HepG2 (cell line): ENCODE measurements at regions not wholly inside any gene's neighbourhood (a gene's known extent, or its start where the extent isn't known, plus 50 kb on each side); places are given as distances from the start of the nearest gene placed in this dataset.

Source experiments
- ATF3 ChIP-seq: sonication (generic); formaldehyde crosslinking; IDR thresholded peaks from 2 replicates; pipeline ENCODE4 v1.4.0; 2020; ENCODE audit warnings: missing genetic modification reagents
- BRF2 ChIP-seq: sonication (generic); formaldehyde crosslinking; IDR thresholded peaks from 2 replicates; pipeline ENCODE4 v1.8.1; 2022; ENCODE audit warnings: mild to moderate bottlenecking, missing genetic modification reagents
- CEBPG ChIP-seq: IDR thresholded peaks from 2 replicates; pipeline ENCODE4 v1.6.1; 2016
- FOXC1 ChIP-seq: sonication (generic); formaldehyde crosslinking; IDR thresholded peaks from 2 replicates; pipeline ENCODE4 v1.8.0; 2022; ENCODE audit warnings: mild to moderate bottlenecking, missing genetic modification reagents, borderline replicate concordance
- GPN1 ChIP-seq: sonication (generic); formaldehyde crosslinking; IDR thresholded peaks from 2 replicates; pipeline ENCODE4 v1.5.1; 2020; ENCODE audit warnings: missing genetic modification reagents, borderline replicate concordance
- HMG20A ChIP-seq: IDR thresholded peaks from 2 replicates; pipeline ENCODE4 v1.6.1; 2016; ENCODE audit warnings: borderline replicate concordance
- IKZF5 ChIP-seq: IDR thresholded peaks from 2 replicates; pipeline ENCODE4 v1.6.1; 2018; ENCODE audit warnings: missing genetic modification reagents, mild to moderate bottlenecking, missing compliant biosample characterization
- RXRB ChIP-seq: IDR thresholded peaks from 2 replicates; pipeline ENCODE4 v1.6.1; 2016; ENCODE audit warnings: borderline replicate concordance, missing genetic modification reagents, missing compliant biosample characterization
- SIX4 ChIP-seq: sonication (generic); formaldehyde crosslinking; IDR thresholded peaks from 2 replicates; pipeline ENCODE4 v1.4.0; 2020; ENCODE audit warnings: missing genetic modification reagents
- TCF7 ChIP-seq: sonication (generic); IDR thresholded peaks from 2 replicates; pipeline ENCODE4 v1.6.1; 2016; ENCODE audit warnings: antibody characterized with exemption, low read depth
- TFAP4 ChIP-seq: sonication (generic); IDR thresholded peaks from 2 replicates; pipeline ENCODE4 v1.6.1; 2016; ENCODE audit warnings: low read depth, borderline replicate concordance
- TSC22D2 ChIP-seq: sonication (generic); formaldehyde crosslinking; IDR thresholded peaks from 2 replicates; pipeline ENCODE4 v1.5.1; 2020; ENCODE audit warnings: missing genetic modification reagents, mild to moderate bottlenecking, borderline replicate concordance
- ZBTB20 ChIP-seq: sonication (generic); formaldehyde crosslinking; IDR thresholded peaks from 2 replicates; pipeline ENCODE4 v1.8.1; 2023; ENCODE audit warnings: missing genetic modification reagents, low read depth, mild to moderate bottlenecking, borderline replicate concordance
- ZFP36 ChIP-seq: fragments of 150-350 bp; IDR thresholded peaks from 2 replicates; pipeline ENCODE4 v1.6.1; 2018; ENCODE audit warnings: borderline replicate concordance, low read length, low read depth; ENCODE audit not compliant: partially characterized antibody
- ZNF136 ChIP-seq: sonication (generic); formaldehyde crosslinking; IDR thresholded peaks from 2 replicates; pipeline ENCODE4 v1.8.1; 2022; ENCODE audit warnings: low read depth, mild to moderate bottlenecking, moderate library complexity, missing genetic modification reagents
- ZNF224 ChIP-seq: sonication (generic); formaldehyde crosslinking; IDR thresholded peaks from 2 replicates; pipeline ENCODE4 v1.5.0; 2020; ENCODE audit warnings: mild to moderate bottlenecking, missing genetic modification reagents
- ZNF33B ChIP-seq: sonication (generic); formaldehyde crosslinking; IDR thresholded peaks from 2 replicates; pipeline ENCODE4 v1.5.1; 2020; ENCODE audit warnings: mild to moderate bottlenecking, missing genetic modification reagents
- ZNF564 ChIP-seq: sonication (generic); formaldehyde crosslinking; IDR thresholded peaks from 2 replicates; pipeline ENCODE4 v1.8.1; 2023; ENCODE audit warnings: mild to moderate bottlenecking, missing genetic modification reagents
- ZNF609 ChIP-seq: sonication (generic); formaldehyde crosslinking; IDR thresholded peaks from 2 replicates; pipeline ENCODE4 v1.4.0; 2020; ENCODE audit warnings: mild to moderate bottlenecking, missing genetic modification reagents, borderline replicate concordance
- ZNF615 ChIP-seq: sonication (generic); formaldehyde crosslinking; IDR thresholded peaks from 2 replicates; pipeline ENCODE4 v1.5.0; 2020; ENCODE audit warnings: mild to moderate bottlenecking, missing genetic modification reagents, borderline replicate concordance

GRCh38 chr2:8500124-8501054 is 181.5 kb upstream of the ID2 start (continued):
- TF ChIP-seq TSC22D2 (CRISPR knock-in tag), result no peak
- 0 out of 2 replicates have a peak, but pooled peaks have one; percentile 20 for TF ChIP-seq BRF2
- no peak for TF ChIP-seq ZNF136 (CRISPR knock-in tag)
- 0 out of 2 replicates have a peak, but pooled peaks have one; percentile 17 for TF ChIP-seq ZBTB20 (CRISPR knock-in tag)
- peak; percentile 83; the same call in 1 of the 2 replicates for TF ChIP-seq HMG20A
- TF ChIP-seq IKZF5 (CRISPR knock-in tag), result 0 out of 2 replicates have a peak, but pooled peaks have one; percentile 34
- no peak for TF ChIP-seq ZNF615
- peak; percentile 84 for TF ChIP-seq RXRB (CRISPR knock-in tag)
- TF ChIP-seq ZNF609 (CRISPR knock-in tag), result peak; percentile 87
- TF ChIP-seq TCF7, result 0 out of 2 replicates have a peak, but pooled peaks have one; percentile 33
- TF ChIP-seq FOXC1 (CRISPR knock-in tag), result peak; percentile 31; the same call in 1 of the 2 replicates
- no peak for TF ChIP-seq ZNF564 (CRISPR knock-in tag)
- peak; percentile 62; the same call in 1 of the 2 replicates for TF ChIP-seq TFAP4
- peak; percentile 72 for TF ChIP-seq CEBPG (CRISPR knock-in tag)
- peak; percentile 23 for TF ChIP-seq ZFP36
- TF ChIP-seq ATF3 (CRISPR knock-in tag), result no peak
- TF ChIP-seq GPN1, result no peak
- TF ChIP-seq ZNF224 (CRISPR knock-in tag), result no peak
- TF ChIP-seq SIX4 (CRISPR knock-in tag), result peak; percentile 81; the same call in 1 of the 2 replicates
- 0 out of 2 replicates have a peak, but pooled peaks have one; percentile 19 for TF ChIP-seq ZNF33B (CRISPR knock-in tag)
